ENCODE measurements at regions not wholly inside any gene's neighbourhood (a gene's known extent, or its start where the extent isn't known, plus 50 kb on each side); places are given as distances from the start of the nearest gene placed in this dataset.

- no peak for TF ChIP-seq POLR2AphosphoS5 (IDR thresholded peaks at IDR 0.05; ENCODE audit: low read depth, low read length)
- no peak for TF ChIP-seq SIN3A (IDR thresholded peaks at IDR 0.05; ENCODE audit: borderline replicate concordance, insufficient read depth, low read length)
- no peak for TF ChIP-seq FOXP2 (optimal IDR thresholded peaks at IDR 0.05; ENCODE audit: borderline replicate concordance, extremely low read depth, extremely low read length, insufficient read depth)
- no peak for TF ChIP-seq REST (IDR thresholded peaks at IDR 0.05; ENCODE audit: insufficient read depth in 1 of 2, low read depth in 2 of 2, low read length in 2 of 2)
- TF ChIP-seq TAF1 (IDR thresholded peaks at IDR 0.05; ENCODE audit: borderline replicate concordance, insufficient read depth, low read length): no peak
Observed at GRCh38 chr14:86739761-86740160, 1209.8 kb downstream of the FLRT2 start.

- TF ChIP-seq FOXP2 (optimal IDR thresholded peaks at IDR 0.05; ENCODE audit: borderline replicate concordance, extremely low read depth, extremely low read length, insufficient read depth): no peak
- no peak for TF ChIP-seq SIN3A (IDR thresholded peaks at IDR 0.05; ENCODE audit: borderline replicate concordance, insufficient read depth, low read length)
- no peak for TF ChIP-seq TAF1 (IDR thresholded peaks at IDR 0.05; ENCODE audit: borderline replicate concordance, insufficient read depth, low read length)
- TF ChIP-seq REST (IDR thresholded peaks at IDR 0.05; ENCODE audit: insufficient read depth in 1 of 2, low read depth in 2 of 2, low read length in 2 of 2): no peak
- no peak for TF ChIP-seq POLR2AphosphoS5 (IDR thresholded peaks at IDR 0.05; ENCODE audit: low read depth, low read length)
Observed at GRCh38 chr14:86723254-86723624, 1193.3 kb downstream of the FLRT2 start.

DNA sequence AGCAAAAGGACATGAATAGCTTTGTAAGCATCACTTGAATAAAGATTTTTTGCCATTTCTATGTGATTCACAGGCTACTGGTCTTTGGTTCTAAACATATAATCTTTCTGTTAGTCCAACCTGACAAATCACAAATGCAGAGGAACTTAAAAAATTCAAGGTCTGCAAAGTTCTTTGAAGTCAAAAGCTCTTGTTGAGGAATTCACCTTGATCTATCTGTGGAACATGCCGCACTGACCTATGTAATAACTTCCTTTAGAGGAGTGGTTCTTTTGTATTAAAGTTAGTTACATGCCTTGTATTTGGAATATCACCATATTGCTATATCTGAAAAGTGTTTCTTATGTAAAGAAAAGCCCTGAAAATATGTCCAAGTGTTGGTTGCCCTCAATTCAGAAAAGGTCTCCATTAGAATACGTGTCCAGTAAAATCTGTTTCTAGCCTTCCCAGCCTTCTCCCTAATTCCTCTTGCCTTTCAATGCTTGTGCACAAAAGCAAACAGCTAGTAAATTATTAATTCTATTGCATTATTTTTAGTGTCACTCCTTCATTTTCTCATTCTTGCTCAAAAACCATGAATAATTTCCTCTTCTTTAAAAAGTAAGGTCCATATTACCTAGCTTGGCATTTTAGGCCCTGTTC lies 1192.8 kb downstream of the FLRT2 start:
- TF ChIP-seq SIN3A (IDR thresholded peaks at IDR 0.05; ENCODE audit: borderline replicate concordance, insufficient read depth, low read length) (no peak), TAF1 (IDR thresholded peaks at IDR 0.05; ENCODE audit: borderline replicate concordance, insufficient read depth, low read length) (no peak), REST (IDR thresholded peaks at IDR 0.05; ENCODE audit: insufficient read depth in 1 of 2, low read depth in 2 of 2, low read length in 2 of 2) (no peak), POLR2AphosphoS5 (IDR thresholded peaks at IDR 0.05; ENCODE audit: low read depth, low read length) (no peak), FOXP2 (optimal IDR thresholded peaks at IDR 0.05; ENCODE audit: borderline replicate concordance, extremely low read depth, extremely low read length, insufficient read depth) (no peak)

DNA sequence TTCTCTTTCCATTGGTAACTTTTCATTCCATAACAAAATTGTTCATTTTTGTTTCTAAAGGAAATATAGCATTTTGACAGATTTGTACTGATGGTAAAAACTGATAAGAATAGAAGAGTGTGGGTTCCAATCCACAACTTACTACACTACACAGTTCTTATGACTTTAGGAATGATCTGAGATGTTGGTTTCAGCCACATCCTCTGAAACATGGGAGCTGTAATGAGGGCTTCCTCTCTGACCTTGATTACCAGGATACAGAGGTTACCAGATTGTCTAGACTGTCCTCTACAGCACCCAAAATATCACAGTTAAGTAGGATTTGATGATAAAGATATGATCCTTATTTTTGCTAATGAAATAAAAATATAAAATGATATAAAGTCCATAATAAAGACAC lies 1184.6 kb downstream of the FLRT2 start:
- TF ChIP-seq FOXP2 (optimal IDR thresholded peaks at IDR 0.05; ENCODE audit: borderline replicate concordance, extremely low read depth, extremely low read length, insufficient read depth): no peak
- no peak for TF ChIP-seq TAF1 (IDR thresholded peaks at IDR 0.05; ENCODE audit: borderline replicate concordance, insufficient read depth, low read length)
- TF ChIP-seq POLR2AphosphoS5 (IDR thresholded peaks at IDR 0.05; ENCODE audit: low read depth, low read length): no peak
- no peak for TF ChIP-seq REST (IDR thresholded peaks at IDR 0.05; ENCODE audit: insufficient read depth in 1 of 2, low read depth in 2 of 2, low read length in 2 of 2)
- TF ChIP-seq SIN3A (IDR thresholded peaks at IDR 0.05; ENCODE audit: borderline replicate concordance, insufficient read depth, low read length): no peak

Data from PFSK-1 (cell line).